ENCODE measurements at regions not wholly inside any gene's neighbourhood (a gene's known extent, or its start where the extent isn't known, plus 50 kb on each side); places are given as distances from the start of the nearest gene placed in this dataset.

GRCh38 chr2:45170191-45171135, 161.2 kb upstream of the SIX2 start:
- no peaks in the 10 kb centered on the region for H3K9me3 ChIP-seq (ENCODE audit: low read length)
- ChIA-PET POLR2A (ENCODE audit: unreplicated experiment) (no interaction called here), CTCF (interaction anchor here (0.5 to 0.7 kb wide), 3 partner anchors 11 to 190 kb away, joined by 3 to 13 read pairs (median 3); no protein-coding TSS in a partner anchor)
- peak overlapping the region; percentile 97 for H3K4me2 ChIP-seq (ENCODE audit: low read length)
- TF ChIP-seq EZH2 (IDR thresholded peaks at IDR 0.05; ENCODE audit: low read length, unreplicated experiment), result no peak
- TF ChIP-seq, protein P1, sequence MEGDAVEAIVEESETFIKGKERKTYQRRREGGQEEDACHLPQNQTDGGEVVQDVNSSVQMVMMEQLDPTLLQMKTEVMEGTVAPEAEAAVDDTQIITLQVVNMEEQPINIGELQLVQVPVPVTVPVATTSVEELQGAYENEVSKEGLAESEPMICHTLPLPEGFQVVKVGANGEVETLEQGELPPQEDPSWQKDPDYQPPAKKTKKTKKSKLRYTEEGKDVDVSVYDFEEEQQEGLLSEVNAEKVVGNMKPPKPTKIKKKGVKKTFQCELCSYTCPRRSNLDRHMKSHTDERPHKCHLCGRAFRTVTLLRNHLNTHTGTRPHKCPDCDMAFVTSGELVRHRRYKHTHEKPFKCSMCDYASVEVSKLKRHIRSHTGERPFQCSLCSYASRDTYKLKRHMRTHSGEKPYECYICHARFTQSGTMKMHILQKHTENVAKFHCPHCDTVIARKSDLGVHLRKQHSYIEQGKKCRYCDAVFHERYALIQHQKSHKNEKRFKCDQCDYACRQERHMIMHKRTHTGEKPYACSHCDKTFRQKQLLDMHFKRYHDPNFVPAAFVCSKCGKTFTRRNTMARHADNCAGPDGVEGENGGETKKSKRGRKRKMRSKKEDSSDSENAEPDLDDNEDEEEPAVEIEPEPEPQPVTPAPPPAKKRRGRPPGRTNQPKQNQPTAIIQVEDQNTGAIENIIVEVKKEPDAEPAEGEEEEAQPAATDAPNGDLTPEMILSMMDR (conservative IDR thresholded peaks at IDR 0.05; ENCODE audit: low read depth, low read length), result no peak
- TF ChIP-seq EZH2phosphoT487 (IDR thresholded peaks at IDR 0.05; ENCODE audit: borderline replicate concordance, low read length), result no peak
- peaks cover 80% of the 10 kb centered on the region for H3K4me1 ChIP-seq (ENCODE audit: insufficient read depth, low read length)
- BruUV-seq (replicated peaks), result TSS peak; percentile 40
- peak overlapping the region; percentile 98 for H3K9ac ChIP-seq (ENCODE audit: low read length)
- H3K27me3 ChIP-seq (ENCODE audit: low read length), result no peaks in the 10 kb centered on the region
- H3K79me2 ChIP-seq (ENCODE audit: low read length), result peaks cover 77% of the 10 kb centered on the region
- H3K9me2 ChIP-seq (replicated peaks; ENCODE audit: low read length), result no peaks in the 10 kb centered on the region
- ATAC-seq, result no peak
- H4K20me1 ChIP-seq (ENCODE audit: low read length), result no peaks in the 10 kb centered on the region
- no peak for DNase-seq
- H3K36me3 ChIP-seq (ENCODE audit: low read depth, low read length), result 0 out of 2 replicates have a peak, but pooled peaks cover 4% of the 10 kb centered on the region
- H2AFZ ChIP-seq (ENCODE audit: low read length), result no peak overlapping the region
- H3K4me3 ChIP-seq (ENCODE audit: low read length), result peak overlapping the region; percentile 73; the same call in 1 of the 2 replicates
- intact Hi-C loops (cut with micrococcal nuclease), result loop anchor here (2.0 to 5.0 kb wide), 6 partner anchors 68 to 324 kb away; no protein-coding TSS in a partner anchor
- H3K27ac ChIP-seq (ENCODE audit: low read length), result peak overlapping the region; percentile 93
- no peaks in the 10 kb centered on the region for H3F3A ChIP-seq (ENCODE audit: low read length, unreplicated experiment)

GRCh38 chr2:45169339-45170190, 160.3 kb upstream of the SIX2 start:
- Histone ChIP-seq H3K9ac (ENCODE audit: low read length) (peak overlapping the region; percentile 98), H3K79me2 (ENCODE audit: low read length) (peaks cover 69% of the 10 kb centered on the region), H3K9me3 (ENCODE audit: low read length) (no peaks in the 10 kb centered on the region), H3F3A (ENCODE audit: low read length, unreplicated experiment) (no peaks in the 10 kb centered on the region), H4K20me1 (ENCODE audit: low read length) (no peaks in the 10 kb centered on the region), H3K27ac (ENCODE audit: low read length) (peak overlapping the region; percentile 93), H2AFZ (ENCODE audit: low read length) (peak overlapping the region; percentile 59), H3K4me3 (ENCODE audit: low read length) (peak overlapping the region; percentile 73), H3K9me2 (replicated peaks; ENCODE audit: low read length) (no peaks in the 10 kb centered on the region), H3K4me1 (ENCODE audit: insufficient read depth, low read length) (peaks cover 74% of the 10 kb centered on the region), H3K4me2 (ENCODE audit: low read length) (peak overlapping the region; percentile 97), H3K36me3 (ENCODE audit: low read depth, low read length) (no peaks in the 10 kb centered on the region), H3K27me3 (ENCODE audit: low read length) (no peaks in the 10 kb centered on the region)
- DNase-seq (peak; percentile 39), ATAC-seq (peak; percentile 24)
- intact Hi-C loops (cut with micrococcal nuclease), result loop anchor here (2.0 to 5.0 kb wide), 7 partner anchors 41 to 325 kb away; no protein-coding TSS in a partner anchor
- TF ChIP-seq, protein P1 (conservative IDR thresholded peaks at IDR 0.05; ENCODE audit: low read depth, low read length), result no peak
- TF ChIP-seq EZH2phosphoT487 (IDR thresholded peaks at IDR 0.05; ENCODE audit: borderline replicate concordance, low read length) (no peak), EZH2 (IDR thresholded peaks at IDR 0.05; ENCODE audit: low read length, unreplicated experiment) (no peak)
- ChIA-PET POLR2A (ENCODE audit: unreplicated experiment) (interaction anchor here (0.6 kb wide), 1 partner anchor 161 kb away, joined by 3 read pairs; no protein-coding TSS in a partner anchor), CTCF (interaction anchor here (0.6 kb wide), 1 partner anchor 768 kb away, joined by 5 read pairs; no protein-coding TSS in a partner anchor)
- no TSS peak for BruUV-seq (replicated peaks)
